Embryonic facial prominence (tissue), 1 donor: ENCODE measurements at regions not wholly inside any gene's neighbourhood (a gene's known extent, or its start where the extent isn't known, plus 50 kb on each side); places are given as distances from the start of the nearest gene placed in this dataset.

Source experiments
- DNase-seq: peaks from one replicate; pipeline ENCODE4 v3.0.0-alpha.2; 2016; ENCODE audit errors: extremely low spot score

DNA sequence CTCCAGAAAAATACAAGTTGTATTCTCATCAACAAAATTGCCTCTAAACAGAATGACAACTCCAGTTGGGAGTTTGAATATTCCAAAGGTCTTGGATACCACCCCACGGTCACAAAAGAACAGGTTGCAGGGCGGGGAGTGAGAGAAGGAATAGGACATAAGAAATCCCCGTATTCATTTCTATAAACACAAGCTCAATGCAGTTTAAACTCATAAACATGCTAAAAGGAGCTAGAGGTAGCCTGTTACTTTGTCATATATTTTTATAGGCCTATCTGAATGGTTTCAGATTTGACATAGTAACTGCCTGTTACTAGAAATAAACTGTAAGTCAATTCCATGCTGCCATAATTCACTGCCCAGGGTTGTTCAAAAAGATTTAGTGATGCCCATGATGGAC, 567.5 kb downstream of the BCL11A start:
- no peak for DNase-seq

DNA sequence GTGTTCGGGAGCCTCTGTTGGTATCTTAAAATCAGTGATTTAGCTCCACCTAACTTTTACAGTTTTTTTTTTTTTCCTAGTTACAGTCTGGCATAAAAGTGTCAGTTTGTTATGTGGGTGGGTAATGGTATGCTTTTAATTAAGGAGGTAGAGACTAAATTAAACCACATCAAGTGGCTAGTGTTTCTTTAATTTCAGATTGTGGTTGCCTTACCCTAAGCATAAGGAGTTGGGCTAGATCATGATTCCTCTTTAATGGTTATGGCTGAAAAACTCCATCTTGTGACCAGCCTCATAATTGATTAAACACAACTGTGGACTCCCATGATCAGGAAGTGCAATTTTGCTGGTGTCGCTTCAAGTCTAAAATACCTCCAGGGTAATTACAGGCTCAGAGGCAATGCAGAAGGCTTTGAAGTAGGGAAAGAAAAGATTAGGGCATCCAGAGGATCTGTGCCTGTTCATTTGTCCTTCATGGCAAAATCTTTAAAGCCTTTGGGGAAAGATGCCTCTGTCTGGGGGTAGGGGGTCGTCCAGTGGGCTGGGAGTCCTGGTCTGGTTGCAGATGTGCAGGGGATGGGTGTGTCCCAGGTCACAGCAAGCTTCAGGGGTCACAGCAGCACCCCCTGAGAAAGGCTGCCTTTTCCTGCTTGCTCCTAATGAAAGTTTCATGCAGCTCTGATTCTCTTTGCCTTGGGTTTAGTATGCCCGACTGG, 579.2 kb downstream of the BCL11A start:
- DNase-seq = no peak

DNA sequence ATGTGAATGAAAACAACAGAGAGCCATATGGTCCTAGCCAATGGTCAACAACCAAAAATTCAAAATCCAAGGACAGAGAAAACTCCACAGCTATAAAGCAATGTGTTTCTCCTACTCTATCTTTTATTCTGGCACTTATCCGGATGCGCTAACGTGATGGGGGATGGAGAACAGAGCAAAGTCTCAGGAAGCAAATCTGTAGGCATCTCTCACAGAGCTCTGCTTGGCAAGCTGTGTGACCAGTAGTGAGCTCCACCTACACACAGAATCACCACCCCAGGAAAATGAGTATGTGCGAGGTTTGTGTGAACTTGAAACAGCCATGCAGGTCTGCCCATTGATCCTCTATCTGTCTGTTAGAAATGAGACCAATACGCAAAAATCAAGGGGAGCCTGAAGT, 584.3 kb downstream of the BCL11A start:
- DNase-seq = no peak

DNA sequence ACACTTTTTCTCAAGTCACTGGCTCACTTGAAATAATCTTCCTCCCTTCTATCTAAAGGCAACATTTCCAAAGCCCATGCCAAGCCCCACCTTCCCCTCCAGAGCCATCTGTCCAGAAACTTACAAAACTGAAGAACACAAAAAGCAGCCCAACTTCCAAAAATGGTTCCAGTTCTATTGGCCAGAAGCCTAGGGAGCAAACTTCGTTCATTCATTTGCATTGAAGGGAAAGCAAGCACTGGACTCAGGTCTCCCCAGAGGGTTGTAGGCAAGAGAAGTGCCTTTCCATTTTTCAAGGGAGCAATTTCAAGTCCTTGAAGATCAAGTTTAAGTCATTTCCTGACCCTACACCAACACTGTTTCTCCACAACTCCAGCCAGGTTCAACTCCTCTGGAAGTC, 585.0 kb downstream of the BCL11A start:
- DNase-seq = no peak

DNA sequence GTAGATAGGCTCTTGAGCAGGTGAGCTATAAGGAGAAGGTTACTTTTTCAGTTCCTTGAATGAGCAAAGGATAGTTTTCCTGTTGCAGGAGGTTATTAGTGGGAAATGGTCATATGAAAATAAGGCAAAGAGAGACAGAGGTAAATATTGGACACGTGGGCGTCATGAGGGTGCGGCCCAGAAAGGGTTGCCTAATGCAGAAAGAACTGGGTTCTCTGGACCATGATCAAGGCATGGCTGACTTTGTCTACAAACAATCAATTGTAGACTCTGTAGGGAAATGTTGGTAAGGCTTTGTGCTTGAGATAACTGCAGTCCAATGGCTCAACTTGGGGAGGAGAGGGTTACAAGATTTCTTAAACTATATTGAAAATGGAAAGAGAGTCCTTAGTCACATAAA, 585.8 kb downstream of the BCL11A start:
- DNase-seq = no peak

DNA sequence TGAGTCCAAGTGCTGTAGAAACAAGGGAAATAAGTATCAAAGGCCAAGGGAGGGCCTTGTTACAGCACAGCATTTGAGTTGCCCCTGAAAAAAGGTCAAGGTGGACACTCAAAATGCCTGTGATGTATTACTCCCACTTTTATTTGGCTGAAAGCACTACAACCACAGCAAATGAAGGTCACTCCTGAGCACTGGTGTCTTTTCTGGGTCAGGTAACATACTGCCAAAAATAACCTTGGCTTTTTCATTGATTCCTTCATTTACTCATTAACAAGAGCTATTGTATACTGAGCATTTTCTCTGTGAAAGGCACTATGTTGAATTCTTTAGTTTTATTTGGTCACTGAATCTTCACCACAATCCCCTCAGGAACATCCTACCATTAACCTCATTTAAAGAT, 590.3 kb downstream of the BCL11A start:
- no peak for DNase-seq

DNA sequence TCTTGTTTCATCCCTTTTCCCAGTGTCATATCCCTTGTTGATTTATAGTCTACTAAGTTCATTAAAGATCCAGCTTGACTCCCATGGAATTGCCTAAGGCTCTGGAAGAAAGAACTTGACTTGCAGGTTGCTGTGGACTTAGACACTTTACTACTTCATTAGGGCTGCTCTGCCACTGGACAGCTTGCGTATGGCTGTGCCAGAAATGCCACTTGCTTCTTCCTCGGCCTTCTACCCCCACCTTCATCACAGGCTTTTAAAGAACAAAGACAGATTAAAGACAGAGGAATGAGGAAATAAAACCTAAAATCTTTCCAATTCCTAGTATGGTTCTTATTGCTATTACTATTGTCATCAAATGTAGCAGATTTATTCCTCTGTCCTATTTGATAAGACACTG, 591.7 kb downstream of the BCL11A start:
- DNase-seq = no peak

DNA sequence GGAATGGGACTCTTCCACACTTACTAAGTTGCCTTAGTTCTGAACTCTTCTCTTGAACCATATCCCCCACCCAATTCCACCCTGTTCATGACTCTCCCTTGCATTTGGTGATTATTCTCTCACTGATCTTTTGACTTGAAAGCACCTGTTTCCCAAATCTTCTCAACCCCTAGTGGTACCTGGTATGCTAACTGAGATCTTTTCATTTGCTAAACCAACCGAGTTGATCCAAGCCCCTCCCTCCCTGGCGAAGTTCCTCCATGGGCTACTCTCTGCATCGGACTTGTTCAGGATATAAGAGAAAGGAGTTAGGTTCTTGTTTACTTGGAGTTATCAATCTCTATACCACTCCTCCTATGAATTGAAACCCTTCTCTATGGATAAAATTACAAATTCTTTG, 593.5 kb downstream of the BCL11A start:
- DNase-seq = no peak

DNA sequence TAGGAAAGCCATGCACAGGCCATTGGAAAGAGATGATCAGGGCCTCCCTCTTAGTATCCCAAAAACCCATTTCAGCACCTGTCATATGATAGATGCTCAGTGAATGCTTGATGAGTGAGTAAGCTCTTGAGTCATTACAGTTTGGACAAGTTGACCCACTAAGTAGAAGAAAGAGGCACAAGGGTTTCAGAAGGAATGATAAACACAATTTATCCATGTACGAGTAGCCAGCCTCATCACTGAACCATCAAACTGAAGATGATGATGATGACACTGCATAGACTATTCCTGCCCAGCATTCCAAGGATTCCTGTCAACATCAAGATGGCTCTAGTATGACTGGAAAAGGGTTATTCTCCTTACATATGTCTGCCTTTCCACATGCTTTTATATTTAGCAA, 596.0 kb downstream of the BCL11A start:
- no peak for DNase-seq

DNA sequence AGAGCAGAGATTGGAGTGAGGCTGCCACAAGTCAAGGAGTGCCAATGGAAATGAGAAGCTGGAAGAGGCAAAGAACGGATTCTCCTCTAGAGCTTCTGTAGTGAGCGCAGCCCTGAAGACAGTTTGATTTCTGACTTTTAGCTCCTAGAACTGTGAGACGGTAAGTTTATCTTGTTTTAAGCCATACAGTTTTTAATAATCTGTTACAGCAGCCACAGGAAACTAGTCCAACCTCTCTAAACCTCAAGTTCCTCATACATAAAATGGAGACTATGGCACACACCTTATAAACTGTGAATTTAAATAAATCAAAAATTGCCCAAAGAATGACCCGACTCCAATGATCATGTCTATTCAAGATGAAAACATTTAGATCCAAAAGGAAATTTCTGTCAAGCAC, 596.5 kb downstream of the BCL11A start:
- no peak for DNase-seq

DNA sequence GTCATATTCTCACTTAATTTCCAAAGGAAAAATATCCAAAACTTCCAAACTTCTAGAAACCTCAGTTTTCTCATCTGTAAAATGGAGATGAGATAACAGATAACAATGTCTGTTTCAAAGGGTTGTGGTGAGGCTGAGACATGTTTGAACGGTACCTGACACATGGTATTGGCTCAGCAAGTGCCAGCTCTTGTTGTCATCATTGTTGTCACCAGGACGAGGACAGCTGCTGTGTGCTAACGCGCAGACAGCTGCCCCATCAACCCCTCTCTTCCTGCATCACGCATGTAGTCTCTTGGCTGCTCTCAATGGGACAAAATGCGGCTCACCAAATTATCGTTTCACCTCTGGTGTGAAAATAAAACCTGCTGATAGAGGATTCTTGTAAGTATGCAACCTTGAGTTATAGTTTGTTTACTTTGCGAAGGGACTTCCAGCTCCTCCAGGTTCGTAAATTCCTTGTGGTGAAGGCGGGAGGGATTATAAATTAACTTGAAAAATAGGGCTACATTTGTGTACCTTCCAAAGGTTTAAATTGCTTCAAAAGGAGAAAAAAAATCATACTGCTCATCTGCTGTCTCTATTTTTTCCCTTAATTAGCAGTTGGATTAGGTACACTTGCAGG, 605.4 kb downstream of the BCL11A start:
- DNase-seq = no peak

DNA sequence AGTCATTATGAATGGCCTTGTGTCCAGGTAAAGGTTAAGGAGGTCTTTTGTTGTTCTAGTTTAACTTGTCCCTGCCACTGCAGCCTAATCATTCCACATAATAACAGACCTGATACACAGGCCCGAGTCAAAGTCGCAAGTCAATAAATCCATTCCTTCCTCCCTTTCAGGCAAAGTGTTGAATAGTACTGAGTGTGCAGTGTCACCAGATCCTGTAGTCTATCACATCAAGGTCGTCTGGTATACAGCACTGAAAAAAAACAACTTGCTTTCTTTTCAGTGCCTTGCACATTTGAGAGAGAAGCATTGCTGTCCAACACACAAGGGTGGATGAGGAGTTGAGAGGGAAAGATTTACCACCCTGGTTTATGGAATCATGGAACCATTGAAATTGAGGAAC, 606.2 kb downstream of the BCL11A start:
- no peak for DNase-seq

DNA sequence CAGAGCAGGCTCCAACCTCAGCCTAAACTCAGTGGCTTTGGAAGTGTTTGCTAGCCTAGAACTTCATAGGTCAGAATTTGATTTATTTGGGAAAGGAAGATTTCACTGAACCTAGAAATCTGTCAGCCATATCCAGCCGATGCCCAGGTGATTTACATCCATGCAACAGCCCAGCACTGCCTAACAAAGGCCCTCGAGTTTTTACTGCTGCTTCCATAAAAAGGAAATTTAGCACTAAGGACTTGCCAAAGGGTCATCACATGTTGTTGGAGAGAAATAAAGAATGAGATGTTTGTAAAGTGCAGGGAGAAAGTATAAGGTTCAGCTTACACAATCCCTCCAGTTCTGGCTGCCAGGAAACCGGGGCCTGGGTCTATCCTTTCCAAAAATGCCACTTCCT, 614.2 kb downstream of the BCL11A start:
- no peak for DNase-seq

DNA sequence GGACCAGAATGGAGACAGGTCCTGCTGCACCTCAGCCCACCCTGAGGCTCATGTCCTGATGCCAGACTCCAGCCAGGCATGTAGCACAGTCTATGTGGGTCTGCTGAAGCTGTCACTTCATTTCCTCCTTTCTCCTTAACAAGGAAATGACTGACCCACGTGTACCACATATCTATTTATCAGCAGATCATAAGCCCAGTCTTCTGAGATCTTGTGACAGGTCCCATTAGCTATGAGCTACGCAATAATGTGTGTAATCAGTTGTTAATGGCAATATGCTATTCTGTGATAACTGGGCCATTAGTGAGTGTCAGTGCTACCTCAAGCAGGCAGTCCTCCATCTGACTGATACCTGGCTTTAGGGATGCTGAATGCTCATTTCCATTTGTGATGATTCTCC, 615.3 kb downstream of the BCL11A start:
- DNase-seq = no peak

DNA sequence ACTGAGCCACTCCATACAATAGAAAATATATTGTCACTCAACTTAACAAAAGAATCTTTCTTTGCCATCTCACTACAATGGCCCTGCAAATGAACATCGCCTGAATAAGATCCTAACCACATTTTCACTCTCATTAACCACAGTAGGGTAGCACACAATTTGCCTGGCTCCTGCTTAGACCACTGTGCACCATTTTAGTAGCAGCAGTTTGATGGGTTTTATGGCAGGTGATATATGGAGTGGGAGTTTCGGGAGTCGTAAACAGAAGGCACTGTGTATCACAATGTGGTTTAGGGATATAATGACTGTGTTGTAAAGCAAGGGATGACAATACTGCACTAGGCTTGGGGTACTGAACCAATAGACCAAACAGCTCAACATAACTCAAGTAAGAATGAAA, 617.4 kb downstream of the BCL11A start:
- DNase-seq = no peak

DNA sequence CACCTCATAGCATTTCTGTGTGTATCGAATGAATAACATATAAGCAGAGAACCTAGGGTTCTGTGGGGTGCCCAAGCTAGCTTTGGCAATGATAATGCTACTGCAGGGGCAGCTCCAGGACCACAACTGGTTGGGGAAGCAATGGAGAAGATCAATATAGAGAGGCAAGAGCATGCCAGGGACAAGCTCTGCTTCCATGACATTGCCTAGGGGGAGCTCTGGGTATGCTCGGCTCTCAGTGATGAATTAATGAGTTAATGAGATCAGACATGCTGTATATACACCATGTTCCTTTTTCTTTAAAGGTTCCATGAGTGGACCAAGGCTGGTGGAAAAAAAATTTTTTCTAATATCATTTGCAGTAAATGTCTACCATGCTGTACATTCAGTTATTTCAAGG, 618.4 kb downstream of the BCL11A start:
- no peak for DNase-seq

DNA sequence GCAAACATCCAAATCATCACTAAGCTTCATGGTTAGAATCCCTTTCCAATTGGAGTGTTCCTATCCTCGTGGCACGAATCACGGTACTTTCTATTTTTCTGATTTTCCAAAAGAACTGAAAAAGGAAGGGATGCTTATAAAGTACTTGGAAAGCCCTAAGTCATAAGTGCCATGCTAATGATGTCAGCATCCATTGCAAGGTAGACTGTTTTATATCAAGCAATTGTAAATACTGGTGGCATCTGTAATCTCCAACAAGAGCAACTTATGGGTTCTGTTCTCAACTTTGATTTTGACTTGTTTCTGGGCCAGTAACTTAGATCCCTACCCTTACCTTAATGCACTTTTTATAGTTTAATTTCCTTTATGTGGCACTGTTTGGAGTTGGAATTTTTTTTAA, 619.5 kb downstream of the BCL11A start:
- DNase-seq = no peak

DNA sequence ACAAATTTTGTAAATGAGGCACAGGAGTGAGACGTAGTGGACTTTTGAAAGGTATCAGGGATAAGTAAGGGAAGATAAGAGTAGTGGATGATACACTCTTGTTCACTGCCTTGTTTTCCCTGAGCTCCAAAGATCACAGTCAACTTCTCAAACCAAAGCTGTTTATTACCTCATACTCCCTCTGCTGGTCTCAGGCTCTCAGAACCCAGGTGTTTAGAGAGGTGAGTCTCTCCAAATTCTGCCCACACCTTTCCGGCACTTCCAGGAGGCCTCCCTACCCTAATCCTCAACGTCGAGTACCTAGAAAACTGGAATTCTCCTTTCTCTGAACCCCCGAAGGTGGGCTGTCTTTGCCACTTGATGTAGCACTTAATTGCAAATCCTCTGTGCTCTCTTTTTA, 621.1 kb downstream of the BCL11A start:
- DNase-seq = no peak

DNA sequence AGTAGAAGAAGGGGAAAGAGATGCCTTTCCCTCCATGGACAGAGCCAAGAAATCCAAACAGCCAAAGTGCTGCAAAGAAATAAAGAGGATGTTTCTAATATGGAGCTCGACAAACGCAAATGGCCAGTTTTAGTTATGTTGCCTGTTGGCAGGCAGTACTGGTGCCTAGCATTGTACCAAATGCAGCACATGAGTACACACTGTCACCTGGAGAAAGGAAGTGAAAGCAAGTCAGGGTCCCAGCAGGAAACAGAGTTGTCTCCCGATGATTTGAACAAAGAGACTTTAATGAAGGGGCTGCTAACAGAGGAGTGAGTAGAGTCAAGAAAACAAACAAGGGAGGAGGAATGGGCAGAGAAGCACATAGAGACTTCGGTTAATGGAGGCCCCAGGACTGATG, 623.0 kb downstream of the BCL11A start:
- no peak for DNase-seq

DNA sequence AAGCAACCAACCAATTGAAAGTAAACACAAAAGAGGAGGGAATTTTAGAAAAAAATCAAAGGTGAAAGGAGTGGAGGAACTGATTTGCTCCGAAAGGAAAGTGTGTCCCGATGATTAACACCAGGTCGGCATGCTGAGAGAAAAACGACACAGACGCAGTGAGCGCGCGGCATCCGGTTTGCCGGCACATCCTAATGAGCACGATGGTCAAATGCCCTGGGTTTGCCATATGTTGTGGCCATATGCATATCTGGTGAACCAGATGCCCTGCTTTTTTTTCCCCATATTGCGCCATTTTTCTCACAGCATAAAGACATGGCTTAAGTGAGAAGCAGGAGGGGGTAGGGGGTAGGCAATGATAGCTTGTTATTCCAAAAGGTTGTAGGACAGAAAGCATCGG, 626.7 kb downstream of the BCL11A start:
- no peak for DNase-seq

DNA sequence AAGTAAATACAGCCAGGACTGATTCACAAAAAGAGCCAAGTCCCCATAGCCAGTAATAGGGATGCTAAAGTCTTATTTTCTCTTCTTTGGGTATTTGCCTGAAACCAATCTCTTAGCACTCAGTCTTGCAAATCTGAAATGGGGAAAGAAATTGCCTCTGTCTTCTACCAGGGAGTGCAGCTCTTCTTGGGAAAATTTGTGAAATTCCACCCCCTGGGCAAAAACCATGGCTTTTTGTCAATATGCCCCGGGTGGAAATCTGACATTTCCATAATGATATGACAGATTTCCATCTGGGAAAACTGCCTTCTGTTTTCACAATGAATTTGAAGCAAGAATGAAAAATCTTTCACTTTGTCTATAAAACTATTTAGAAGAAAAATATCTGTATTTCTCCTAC, 628.1 kb downstream of the BCL11A start:
- DNase-seq = no peak

DNA sequence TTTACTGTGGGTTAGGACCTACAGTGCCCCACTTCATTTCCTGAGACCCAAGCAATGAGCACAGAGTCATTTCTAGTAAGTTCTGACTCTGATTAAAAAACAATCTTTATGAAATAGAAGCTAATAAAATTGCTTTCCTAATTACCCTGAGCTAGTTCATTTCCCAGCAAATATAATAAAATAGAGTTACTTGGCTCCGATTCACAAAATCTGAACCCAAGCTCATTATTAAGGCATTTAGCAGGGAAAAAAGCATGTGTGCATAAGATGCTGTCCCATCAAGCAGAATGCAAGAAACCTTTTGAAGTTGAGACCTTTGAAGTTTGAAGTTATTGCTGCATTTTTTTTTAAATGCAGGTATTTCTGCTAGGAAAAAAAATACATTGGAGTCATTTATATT, 629.1 kb downstream of the BCL11A start:
- DNase-seq = no peak

DNA sequence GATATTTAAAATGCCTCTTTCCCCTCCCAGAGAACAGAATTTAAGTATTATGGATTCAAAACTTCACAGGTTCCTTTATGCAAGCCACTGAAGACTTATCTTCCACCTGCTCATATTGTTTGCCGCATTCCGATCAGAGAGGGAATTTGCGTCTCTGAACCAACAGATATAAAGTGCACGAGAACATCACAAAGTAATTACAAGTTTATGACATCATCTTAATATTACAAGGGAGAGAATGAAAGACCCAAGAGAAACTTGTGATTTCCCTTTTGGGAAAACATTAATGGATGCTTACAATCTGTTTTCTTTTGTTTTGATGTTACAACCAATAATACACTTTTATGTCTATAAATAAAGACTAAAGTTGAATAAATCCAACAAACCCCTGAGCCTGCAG, 631.0 kb downstream of the BCL11A start:
- DNase-seq = no peak

DNA sequence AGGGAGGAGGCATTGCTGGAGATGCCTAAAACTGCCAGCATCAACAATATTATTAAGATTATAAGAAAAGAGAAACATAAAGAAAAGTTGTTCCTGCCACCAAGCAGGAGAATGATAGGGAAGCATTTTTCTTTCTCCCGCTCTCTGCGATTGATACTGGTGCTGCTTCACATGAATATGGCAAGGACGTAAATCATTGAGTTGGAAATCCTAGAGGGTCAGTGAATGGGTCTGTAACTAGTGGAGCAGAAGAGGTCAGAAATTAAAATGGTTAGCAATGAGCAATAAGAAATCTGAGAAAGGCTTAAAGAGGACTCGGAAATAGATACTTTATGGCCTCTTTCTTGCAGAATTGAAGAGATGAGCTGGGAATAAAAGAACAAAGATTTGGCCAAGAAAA, 631.7 kb downstream of the BCL11A start:
- DNase-seq = no peak
